GM21717 (cell line): ENCODE measurements at regions not wholly inside any gene's neighbourhood (a gene's known extent, or its start where the extent isn't known, plus 50 kb on each side); places are given as distances from the start of the nearest gene placed in this dataset.
"Not testable (repeated sequence)": the region's sequence is repeated elsewhere in the genome, so short reads cannot be mapped to it uniquely, and the experiment has no call there.

Experiments used
- ATAC-seq: cut with Tn5 transposase; IDR thresholded peaks from one replicate; pipeline ENCODE4 v1.9.1; 2021; ENCODE audit warnings: mild to moderate bottlenecking, moderate library complexity; ENCODE audit not compliant: unreplicated experiment

DNA sequence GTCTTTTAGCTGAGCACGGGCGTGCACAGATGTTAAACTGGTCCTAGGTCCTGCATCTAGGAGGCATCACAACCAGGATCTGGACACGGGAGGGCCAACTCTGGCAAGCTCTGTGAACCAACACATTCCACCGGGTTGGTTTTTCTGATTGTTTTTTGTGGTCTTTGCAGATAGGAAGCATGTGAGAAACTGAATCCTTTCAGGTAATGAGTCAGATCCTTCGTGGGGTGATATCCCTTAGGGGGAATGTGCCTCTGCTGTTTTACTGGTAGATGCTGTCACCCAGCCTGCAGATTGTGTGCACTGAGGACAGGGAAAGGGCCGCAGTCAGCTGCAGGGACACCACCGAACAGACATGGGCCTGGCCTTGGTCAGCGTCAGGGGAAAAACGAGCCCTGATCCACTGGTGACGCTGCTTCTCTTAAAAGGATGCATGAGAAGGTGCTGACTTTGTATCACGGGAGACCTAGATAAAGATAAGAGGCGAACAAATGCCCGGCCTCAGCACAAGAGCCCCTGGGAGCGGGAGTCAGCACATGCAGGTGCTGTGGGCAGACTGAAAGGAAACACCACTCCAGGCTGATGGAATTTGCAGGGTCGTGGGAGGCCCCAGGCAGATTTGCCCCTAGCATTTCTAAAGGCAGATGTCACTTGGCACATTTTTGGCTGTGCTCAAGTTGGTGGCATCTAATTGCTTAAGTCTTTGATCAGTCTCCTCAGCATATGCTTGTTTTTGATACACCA is 51.1 kb downstream of the DOP1B start:
- no peak for ATAC-seq

DNA sequence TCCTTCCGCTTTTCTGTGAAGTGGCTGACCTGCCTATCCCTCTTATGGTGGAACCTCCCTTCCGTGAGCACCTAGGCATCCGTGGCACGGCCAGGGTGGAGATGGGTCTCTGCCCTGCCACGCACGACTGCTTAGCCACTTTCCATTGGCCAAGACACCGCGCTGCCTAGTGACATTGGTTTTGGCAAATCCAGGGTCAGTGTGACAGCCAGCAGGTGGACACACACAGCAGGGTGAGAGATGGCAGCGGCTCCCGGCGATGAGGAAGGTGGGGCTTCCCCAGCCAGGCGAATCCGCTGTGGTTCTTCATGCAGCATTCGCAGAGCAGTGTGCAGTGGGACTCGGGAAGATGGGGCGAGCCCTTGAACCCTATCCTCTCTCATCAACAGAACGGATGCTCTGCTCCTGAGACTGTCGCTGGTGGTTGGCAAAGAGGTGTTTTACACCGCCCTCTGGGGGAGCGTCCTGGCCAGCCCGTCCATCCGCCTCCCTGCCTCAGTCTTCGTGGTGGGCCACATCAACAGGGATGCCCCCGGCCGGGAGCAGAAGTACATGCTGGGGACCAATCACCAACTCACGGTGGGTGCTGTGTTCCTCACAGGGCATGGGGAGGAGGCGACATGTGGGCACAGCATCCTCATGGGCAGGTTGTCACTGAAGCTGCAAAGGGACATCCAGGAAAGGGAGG is 51.8 kb downstream of the DOP1B start:
- no peak for ATAC-seq

DNA sequence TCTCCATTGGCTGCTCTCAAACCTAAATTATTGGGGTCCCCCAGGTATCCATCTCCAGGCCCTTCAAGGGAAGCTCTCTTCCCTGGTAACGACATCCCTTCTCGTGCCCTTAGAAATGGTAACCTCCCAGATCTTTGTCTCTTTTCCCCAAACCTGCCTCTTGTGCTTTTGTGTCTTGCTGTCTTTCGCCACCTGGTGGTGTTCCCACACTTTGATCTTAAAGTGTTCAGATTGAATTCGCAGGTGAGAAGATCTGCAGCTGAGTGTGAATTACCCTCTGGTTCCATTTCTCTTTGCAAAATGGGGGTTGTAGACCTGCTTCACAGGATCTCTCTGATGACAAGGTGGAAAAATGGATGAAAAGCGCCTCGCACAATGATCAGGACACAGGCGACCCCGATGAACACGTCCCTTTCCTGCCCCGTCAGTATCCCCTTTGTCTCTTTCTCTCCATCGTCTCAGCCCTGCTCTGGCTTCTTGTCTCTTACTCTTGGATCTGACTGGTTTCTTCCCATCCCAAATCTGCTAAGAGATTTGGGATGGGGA is 53.1 kb downstream of the DOP1B start:
- no peak for ATAC-seq

DNA sequence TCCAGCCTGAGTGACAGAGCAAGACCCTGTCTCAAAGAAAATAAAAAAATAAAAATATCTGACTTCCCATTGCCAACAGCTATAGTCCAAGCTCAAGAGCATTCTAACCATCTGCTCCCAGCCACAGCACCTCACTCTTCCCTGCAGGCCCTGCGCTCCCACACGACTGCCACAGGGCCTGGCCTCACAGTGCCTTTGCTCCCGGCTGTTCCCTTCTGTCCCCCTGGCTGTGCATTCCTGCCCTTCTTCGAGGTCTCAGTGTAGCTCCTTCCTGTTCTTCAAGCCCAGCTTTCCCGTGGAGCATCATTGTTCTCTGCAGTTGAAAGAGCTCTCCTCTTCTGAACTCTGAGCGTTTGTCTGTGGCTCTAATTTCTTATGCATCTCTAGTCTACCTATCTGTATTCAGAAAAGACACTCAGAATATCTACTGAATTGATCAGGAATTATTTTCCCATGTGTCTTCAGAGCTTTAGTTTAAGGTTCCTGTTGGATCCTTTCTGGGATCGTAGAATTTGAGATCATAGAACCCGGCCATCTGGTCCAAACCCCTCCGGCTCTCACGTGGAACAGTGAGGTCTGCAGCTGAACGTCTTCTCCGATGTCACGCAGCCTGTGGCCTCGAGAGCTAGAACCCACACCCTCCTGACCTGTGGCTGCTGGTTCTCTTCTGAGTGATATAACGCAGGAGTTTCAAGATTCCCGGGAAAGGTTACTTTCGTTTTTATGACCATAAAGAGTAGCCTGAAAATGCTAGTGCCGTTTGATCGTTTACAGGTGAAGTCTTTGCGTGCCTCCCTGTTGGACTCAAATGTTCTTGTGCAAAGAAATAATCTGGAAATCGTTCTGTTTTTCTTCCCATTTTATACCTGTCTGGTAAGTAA is 54.4 kb downstream of the DOP1B start:
- ATAC-seq = no peak

DNA sequence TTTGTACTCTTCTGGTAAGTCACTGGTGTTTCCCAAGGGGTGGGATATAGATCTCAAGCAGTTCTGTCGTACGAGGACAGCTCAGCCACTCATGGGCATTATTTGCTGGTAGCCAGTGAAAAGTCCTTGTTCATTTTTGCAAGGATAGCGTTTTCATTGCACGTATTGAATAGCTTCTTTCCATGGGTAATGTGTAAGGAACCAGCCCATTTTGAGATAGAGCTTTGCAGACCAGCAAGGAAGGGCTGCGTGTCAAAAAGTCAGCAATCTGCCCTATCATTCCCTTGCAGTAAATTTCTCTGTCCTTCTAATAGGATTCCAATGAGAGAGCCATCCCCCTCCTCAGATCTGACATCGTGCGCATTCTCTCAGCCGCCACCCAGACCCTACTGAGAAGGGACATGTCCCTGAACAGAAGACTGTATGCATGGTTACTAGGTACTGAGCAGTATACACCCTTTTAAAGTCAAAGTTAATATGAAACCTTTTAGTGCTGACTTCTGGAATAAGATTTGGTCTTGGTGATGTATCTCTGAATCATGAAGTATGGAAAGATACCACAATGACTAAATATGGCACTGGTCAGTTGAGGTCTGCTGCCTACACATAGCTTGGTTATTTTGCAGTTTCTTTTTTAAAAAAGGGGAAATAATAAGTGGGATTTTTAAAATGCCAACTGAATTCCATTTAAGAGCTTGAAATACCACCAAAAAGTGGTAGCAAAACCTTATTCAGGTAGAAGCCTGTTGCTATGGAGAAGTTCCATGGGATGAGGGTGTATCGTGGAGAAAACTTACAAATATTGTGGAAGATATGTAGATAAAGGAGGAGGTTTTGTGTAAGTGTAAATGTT is 55.3 kb downstream of the DOP1B start:
- ATAC-seq = no peak

DNA sequence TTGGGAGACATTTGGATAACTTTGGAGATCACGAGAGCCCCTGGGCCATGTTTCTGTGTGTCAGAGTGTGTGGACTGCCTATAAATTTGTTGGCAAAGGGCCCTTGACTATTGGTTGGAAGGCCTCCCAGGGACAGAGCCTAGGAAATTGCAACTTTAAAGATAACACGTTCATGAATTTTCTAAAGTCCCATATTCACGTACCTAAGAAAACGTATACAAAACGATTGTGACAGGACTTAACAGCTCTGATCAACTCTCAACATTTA is 55.8 kb downstream of the DOP1B start:
- no peak for ATAC-seq

DNA sequence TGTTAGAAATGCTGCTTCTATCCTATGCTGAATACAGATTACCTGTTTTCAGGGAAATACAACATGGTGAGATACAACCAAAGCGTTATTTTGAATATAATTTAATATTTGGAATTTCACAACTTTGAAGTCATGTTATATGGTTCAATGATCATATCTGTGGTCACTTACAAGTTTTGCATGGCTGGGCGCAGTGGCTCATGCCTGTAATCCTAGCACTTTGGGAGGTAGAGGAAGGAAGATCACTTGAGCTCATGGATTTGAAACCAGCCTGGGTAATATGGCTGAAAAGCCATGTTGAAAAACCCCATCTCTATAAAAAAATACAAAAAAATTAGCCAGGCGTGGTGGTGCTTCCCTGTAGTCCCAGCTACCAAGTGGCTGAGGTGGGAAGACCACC is 57.9 kb downstream of the DOP1B start:
- no peak for ATAC-seq

DNA sequence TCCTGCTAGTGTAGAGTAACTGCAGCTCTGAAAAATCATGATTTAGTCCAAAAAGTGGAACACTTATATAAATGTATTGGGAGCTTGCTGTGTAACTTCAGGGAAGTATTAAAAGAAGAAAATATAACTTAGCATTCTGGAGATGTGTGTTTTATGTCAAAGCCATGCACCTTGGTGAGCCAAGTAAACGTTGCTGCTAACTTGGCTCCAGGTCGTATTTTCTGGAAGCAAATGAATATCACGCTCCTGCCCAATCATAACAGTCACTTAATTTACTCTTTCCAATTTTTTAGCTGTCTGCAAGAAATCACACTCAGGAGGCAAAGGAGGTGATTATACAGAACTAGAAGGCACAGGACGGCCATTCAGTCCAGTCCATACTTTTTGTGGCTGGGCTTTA is 61.1 kb downstream of the DOP1B start:
- ATAC-seq = no peak

DNA sequence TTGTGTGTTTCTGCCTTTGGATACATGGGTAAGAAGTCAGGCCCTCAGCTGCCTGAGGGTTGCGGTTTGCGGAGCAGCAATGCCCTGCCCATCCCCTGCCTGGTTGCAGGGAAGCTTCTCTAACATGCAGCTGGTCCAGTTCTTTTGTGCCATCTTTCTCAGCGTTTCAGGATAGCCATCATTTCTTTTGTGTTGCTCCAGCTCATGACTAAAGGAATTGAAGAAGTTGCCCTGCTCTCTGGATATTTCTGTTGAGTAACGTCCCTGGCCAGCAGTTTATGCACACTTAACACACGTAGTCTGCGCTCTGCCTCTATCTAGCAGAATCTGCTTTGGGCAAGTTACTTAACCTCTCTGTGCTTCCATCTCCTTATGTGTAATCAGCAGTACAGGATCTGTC is 62.1 kb downstream of the DOP1B start:
- no peak for ATAC-seq

DNA sequence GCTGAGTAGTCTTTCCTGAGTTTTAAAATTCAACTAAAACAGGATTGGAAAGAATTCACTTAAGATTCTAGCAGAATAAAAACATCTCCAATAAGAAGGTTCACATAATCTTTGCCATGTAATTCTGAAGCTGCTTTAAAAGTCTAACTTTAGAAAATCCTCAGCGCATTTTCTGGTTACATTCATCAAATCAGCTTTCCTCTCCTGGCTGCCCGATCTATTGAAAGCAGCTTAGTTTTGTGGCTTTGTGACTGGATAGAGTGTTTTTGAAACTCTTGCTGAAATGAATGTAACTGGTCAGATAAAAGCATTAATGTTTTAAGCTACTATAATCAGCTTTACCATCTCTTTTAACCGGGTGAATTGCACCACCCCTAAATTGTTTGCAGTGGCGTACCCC is 66.8 kb downstream of the DOP1B start:
- no peak for ATAC-seq

DNA sequence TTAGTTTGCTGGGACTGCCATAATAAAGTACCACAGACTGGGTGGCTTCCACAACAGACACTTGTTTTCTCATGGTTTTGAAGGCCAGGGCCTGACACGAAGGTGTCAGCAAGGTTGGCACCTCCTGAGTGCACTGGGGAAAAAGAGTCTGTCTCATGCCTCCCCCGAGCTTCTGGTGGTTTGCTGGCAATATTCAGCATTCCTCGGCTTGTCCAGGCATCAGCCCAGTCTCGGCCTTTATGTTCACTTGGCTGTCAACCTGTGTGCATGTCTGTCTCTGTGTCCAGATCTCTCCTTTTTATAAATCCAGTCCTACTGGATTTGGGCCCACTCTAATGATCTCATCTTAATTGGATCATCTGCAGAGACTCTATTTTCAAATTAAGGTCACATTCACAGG is 72.6 kb downstream of the DOP1B start:
- no peak for ATAC-seq

DNA sequence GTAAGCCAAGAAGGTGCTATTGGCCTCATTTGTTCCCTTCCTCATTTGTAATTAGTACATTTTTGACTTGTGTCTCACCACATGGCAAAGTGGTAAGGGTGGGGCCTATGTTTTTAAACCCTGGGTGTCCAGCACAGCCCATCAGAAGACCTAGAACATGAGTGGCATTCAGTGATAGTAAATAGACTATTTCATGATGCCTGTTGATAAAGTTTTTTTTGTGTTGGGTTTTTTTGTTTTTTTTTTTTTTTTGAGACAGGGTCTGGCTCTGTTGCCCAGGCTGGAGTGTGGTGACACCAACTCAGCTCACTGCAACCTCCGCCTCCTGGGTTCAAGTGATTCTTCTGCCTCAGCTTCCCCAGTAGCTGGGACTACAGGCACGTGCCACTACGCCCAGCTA is 74.8 kb downstream of the DOP1B start:
- not testable (repeated sequence) for ATAC-seq

DNA sequence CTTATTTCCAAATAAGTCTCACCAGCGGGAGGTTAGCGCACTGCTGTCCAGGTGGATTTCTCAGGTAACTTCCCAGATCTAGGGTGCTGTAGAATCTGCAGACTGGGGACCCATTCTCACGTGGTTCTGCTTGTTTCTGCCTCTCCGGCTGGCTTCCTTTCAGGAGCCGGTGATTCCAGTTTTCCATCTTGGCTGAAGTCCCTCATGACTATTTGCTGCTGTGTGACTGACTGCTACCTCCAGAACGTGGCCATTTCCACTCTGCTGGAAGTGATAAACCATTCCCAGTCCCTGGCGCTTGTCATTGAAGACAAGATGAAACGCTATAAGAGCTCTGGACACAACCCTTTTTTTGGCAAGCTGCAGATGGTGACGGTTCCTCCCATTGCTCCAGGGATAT is 76.0 kb downstream of the DOP1B start:
- no peak for ATAC-seq

DNA sequence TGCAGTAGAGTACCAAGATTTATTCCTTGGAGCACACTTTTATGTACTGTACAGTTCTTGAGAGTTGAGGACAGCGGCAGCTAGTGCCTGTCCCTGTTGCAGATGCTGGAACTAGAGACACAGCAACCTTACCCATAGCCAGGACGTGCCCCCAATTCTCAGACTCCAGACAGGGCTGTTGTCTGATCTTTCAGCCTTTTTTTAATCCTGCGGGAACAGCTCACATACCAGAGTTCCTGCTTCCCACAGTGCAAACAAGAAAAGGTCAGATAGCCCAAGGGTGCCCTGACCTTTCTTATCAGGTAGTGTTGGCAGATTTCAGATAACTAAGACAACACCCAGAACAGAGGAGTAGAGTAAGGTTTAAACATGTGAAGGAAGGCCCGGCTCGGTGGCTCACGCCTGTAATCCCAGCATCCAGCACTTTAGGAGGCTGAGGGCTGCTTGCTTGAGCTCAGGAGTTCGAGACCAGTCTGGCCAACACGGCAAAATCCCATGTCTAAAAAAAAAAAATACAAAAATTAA is 78.5 kb downstream of the DOP1B start:
- no peak for ATAC-seq

DNA sequence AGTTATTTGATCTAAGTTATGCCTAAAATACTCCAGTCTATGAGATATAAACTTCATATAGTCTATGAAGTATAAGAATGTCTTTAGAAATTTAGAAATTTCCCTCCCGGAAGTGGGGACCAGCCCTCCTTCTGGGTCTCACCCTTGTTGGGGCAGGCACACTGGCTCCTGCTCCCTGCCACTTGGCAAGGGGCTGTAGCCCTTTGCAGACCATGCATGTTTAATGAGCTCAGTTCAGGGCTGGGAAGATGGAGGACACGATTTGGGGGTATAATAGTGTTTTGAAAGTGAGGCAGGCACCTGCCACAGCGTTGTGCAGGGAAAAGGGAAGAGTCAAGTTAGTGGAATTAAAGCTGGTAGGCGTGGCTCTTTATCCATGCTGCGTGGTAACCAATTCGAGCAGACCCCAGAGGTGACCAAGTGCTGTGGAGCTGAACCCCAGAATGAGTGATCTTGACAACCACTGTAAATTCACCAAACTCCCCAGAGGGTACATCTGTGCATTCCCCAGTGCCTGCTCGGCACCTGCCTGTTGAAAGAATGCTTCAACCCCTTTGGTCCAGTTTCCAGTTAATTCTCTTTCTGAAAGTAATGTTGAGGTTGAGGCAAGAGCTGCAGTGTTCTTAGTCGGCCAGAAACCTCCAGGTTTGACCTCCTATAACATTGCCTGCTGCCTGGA is 79.6 kb downstream of the DOP1B start:
- no peak for ATAC-seq

DNA sequence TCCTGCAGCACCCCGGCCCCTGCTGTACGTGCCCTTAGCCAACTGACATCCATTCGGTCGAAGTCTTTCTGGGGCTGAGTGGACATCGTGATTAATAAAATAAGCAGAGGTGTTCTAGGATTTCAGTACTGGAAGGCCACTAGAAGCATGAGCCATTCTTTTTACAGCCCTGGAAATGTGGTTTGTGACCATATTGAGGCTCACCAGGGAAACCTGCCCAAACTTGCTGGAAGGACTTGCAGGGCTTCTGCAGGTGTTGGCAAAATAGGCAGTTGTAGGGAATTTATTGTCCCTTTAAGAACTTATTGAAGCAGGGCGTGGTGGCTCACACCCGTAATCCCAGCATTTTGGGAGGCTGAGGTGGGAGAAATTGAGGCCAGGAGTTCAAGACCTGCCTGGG is 80.8 kb downstream of the DOP1B start:
- no peak for ATAC-seq

DNA sequence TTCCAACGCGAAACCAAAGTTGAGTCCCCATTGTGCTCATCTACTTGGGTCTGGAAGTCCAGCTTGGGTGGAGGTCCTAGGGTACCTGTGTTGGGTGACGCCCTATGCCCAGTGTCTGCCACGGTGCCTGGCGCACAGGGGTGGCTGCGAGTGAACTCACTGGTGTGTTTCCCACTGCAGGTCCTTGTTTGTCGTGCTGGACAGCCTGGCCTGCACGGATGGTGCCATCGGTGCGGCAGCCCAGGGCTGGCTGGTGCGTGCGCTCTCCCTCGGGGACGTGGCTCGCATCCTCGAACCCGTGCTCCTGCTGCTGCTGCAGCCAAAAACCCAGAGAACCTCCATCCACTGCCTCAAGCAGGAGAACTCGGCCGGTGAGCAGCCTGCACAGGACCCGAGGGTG is 80.4 kb upstream of the MORC3 start:
- no peak for ATAC-seq

DNA sequence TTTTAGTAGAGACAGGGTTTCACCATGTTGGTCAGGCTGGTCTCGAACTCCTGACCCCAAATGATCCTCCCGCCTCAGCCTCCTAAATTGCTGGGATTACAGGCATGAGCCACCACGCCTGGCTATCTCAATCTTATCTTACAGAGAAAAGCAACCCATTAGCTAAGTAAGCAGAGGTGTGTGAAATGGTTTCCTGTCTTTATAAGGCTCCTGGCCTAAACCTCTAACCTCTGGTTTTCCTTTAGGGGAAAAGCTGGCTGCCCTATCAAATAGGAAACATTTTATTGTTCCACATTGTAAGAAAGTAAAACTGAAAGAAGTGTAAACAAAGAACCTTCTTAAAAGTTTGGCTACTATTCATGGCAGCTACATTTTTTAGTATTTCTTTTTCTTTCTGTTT is 78.3 kb upstream of the MORC3 start:
- ATAC-seq = no peak

DNA sequence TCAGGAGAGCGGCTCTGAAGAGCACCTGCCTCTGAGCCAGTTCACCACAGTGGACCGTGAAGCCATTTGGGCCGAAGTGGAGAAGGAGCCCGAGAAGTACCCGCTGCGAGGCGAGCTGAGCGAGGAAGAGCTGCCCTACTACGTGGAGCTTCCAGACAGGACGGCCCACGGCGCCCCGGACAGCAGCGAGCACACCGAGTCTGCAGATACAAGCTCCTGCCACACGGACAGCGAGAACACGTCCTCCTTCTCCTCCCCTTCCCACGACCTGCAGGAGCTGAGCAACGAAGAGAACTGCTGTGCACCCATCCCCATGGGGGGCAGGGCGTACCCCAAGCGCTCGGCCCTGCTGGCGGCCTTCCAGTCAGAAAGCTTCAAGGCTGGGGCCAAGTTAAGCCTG is 74.9 kb upstream of the MORC3 start:
- no peak for ATAC-seq

DNA sequence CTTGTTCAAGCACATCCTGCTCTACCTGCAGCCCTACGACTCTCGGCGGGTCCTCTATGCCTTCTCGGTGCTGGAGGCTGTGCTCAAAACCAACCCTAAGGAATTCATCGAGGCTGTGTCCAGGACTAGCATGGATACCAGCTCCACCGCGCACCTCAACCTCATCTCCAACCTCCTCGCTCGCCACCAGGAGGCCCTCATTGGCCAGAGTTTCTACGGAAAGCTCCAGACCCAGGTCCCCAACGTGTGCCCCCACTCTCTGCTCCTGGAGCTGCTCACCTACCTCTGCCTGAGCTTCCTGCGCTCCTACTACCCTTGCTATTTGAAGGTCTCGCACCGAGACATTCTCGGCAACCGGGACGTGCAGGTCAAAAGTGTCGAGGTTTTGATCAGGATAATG is 74.3 kb upstream of the MORC3 start:
- no peak for ATAC-seq
